Keratinocyte (primary cell): ENCODE measurements at regions not wholly inside any gene's neighbourhood (a gene's known extent, or its start where the extent isn't known, plus 50 kb on each side); places are given as distances from the start of the nearest gene placed in this dataset.

Experiments
- DNase-seq: peaks from one replicate; pipeline ENCODE4 v3.0.0-alpha.2; 2011; ENCODE audit warnings: low read depth, missing footprints, low spot score
- FAIRE-seq: peaks from 2 replicates; lab custom pipeline; 2011; peaks lifted over from hg19 to GRCh38; lab: Jason Lieb, UNC
- H2AFZ ChIP-seq: 2 replicates; pipeline ENCODE4 v1.6.0; 2012; ENCODE audit warnings: low read length, control low read depth, inconsistent platforms; ENCODE audit not compliant: control insufficient read depth
- H3K27ac ChIP-seq: 2 replicates; pipeline ENCODE4 v1.5.1; 2011; ENCODE audit warnings: low read length; ENCODE audit not compliant: control insufficient read depth, insufficient read depth
- H3K27me3 ChIP-seq: 3 replicates; pipeline ENCODE4 v1.6.0; 2011; ENCODE audit warnings: low read length; ENCODE audit not compliant: control insufficient read depth, insufficient read depth; ENCODE audit errors: extremely low read depth
- H3K36me3 ChIP-seq, 2 experiments: 2 replicates in 1 of 2; 3 replicates in 1 of 2; pipeline ENCODE4 v1.5.1; 2011; ENCODE audit warnings: low read length in 2 of 2, mild to moderate bottlenecking in 1 of 2; ENCODE audit not compliant: control insufficient read depth in 2 of 2, insufficient read depth in 2 of 2; ENCODE audit errors: extremely low read depth in 1 of 2
- H3K4me1 ChIP-seq: 3 replicates; pipeline ENCODE4 v1.5.1; 2011; ENCODE audit warnings: low read length; ENCODE audit not compliant: control insufficient read depth, insufficient read depth; ENCODE audit errors: extremely low read depth
- H3K4me2 ChIP-seq: 3 replicates; pipeline ENCODE4 v1.6.0; 2011; ENCODE audit warnings: low read depth, low read length; ENCODE audit not compliant: control insufficient read depth, insufficient read depth; ENCODE audit errors: extremely low read depth
- H3K4me3 ChIP-seq, 3 experiments: fragments of 200-600 bp in 1 of 3; sonication (generic) in 1 of 3; 2 replicates in 2 of 3; 3 replicates in 1 of 3; pipeline ENCODE4 v1.5.1; 2011 to 2016; ENCODE audit warnings: low read length in 3 of 3, mild to moderate bottlenecking in 3 of 3, control low read depth in 2 of 3, inconsistent platforms in 1 of 3, low read depth in 1 of 3, mixed read lengths in 1 of 3, mixed run types in 1 of 3, moderate library complexity in 1 of 3; ENCODE audit not compliant: control insufficient read depth in 2 of 3, insufficient read depth in 2 of 3; ENCODE audit errors: extremely low read depth in 1 of 3
- H3K79me2 ChIP-seq: 2 replicates; pipeline ENCODE4 v1.6.0; 2012; ENCODE audit warnings: low read length; ENCODE audit not compliant: control insufficient read depth, insufficient read depth
- H3K9ac ChIP-seq: 3 replicates; pipeline ENCODE4 v1.6.0; 2011; ENCODE audit warnings: low read length; ENCODE audit not compliant: control insufficient read depth, insufficient read depth; ENCODE audit errors: extremely low read depth
- H3K9me1 ChIP-seq: 3 replicates; pipeline ENCODE4 v1.6.0; 2011; ENCODE audit warnings: low read length; ENCODE audit not compliant: control insufficient read depth, insufficient read depth; ENCODE audit errors: extremely low read depth
- H3K9me3 ChIP-seq: 2 replicates; pipeline ENCODE4 v1.5.1; 2012; ENCODE audit warnings: low read depth, low read length; ENCODE audit not compliant: control insufficient read depth
- H4K20me1 ChIP-seq: 3 replicates; pipeline ENCODE4 v1.6.0; 2011; ENCODE audit warnings: low read length; ENCODE audit not compliant: control insufficient read depth, insufficient read depth; ENCODE audit errors: extremely low read depth
- CTCF ChIP-seq, 3 experiments: IDR thresholded peaks in 1 of 3; conservative IDR thresholded peaks in 1 of 3; optimal IDR thresholded peaks in 1 of 3; 2 replicates in 2 of 3; 3 replicates in 1 of 3; pipeline versions ENCODE3 to v1.5.1; 2011; ENCODE audit warnings: low read length in 3 of 3, mild to moderate bottlenecking in 3 of 3, moderate library complexity in 2 of 3, control low read depth in 1 of 3, inconsistent platforms in 1 of 3; ENCODE audit not compliant: insufficient read depth in 2 of 3; ENCODE audit errors: extremely low read depth in 1 of 3
- EZH2 ChIP-seq: IDR thresholded peaks from one replicate; pipeline ENCODE4 v1.6.1; 2012; ENCODE audit warnings: inconsistent platforms, mild to moderate bottlenecking, low read length, moderate library complexity
- dilution Hi-C: fragments of 300-500 bp; cut with MboI; formaldehyde crosslinking; loops from one replicate; pipeline ENCODE4 v1.7.0; 2020; ENCODE audit warnings: low sequenced_read_pairs; ENCODE audit not compliant: extremely low pct_ligation_motif_present

GRCh38 chr6:141406761-141407160 is 726.0 kb upstream of the GJE1 start:
- no peak for TF ChIP-seq EZH2
- no peak for TF ChIP-seq CTCF (optimal IDR thresholded peaks at IDR 0.05 in 1 of 3, IDR thresholded peaks at IDR 0.05 in 1 of 3, conservative IDR thresholded peaks at IDR 0.05 in 1 of 3; ENCODE audit: extremely low read depth in 1 of 3, insufficient read depth in 2 of 3, low read length in 3 of 3)
- H3K4me3 ChIP-seq = no peak overlapping the region
- H3K9me3 ChIP-seq = peaks cover 3% of the 10 kb centered on the region
- no peaks in the 10 kb centered on the region for H4K20me1 ChIP-seq
- no peak overlapping the region for H3K4me2 ChIP-seq
- dilution Hi-C loops = no loop called here
- H2AFZ ChIP-seq = no peak overlapping the region
- FAIRE-seq (no peak), DNase-seq (no peak)
- H3K9me1 ChIP-seq = no peaks in the 10 kb centered on the region
- H3K36me3 ChIP-seq = no peaks in the 10 kb centered on the region
- no peaks in the 10 kb centered on the region for H3K4me1 ChIP-seq
- H3K79me2 ChIP-seq = no peaks in the 10 kb centered on the region
- H3K9ac ChIP-seq = no peak overlapping the region
- H3K27me3 ChIP-seq = no peaks in the 10 kb centered on the region
- H3K27ac ChIP-seq = no peak overlapping the region

GRCh38 chr6:141403827-141404226 is 728.9 kb upstream of the GJE1 start:
- DNase-seq = no peak
- Histone ChIP-seq H3K4me2 (no peak overlapping the region), H3K9me1 (no peaks in the 10 kb centered on the region), H3K27me3 (no peaks in the 10 kb centered on the region), H4K20me1 (no peaks in the 10 kb centered on the region), H3K79me2 (no peaks in the 10 kb centered on the region), H3K4me3 (no peak overlapping the region), H3K9ac (no peak overlapping the region), H2AFZ (no peak overlapping the region), H3K27ac (no peak overlapping the region), H3K9me3 (peaks cover under 1% of the 10 kb centered on the region), H3K36me3 (no peaks in the 10 kb centered on the region), H3K4me1 (no peaks in the 10 kb centered on the region)
- TF ChIP-seq EZH2 (no peak), CTCF (optimal IDR thresholded peaks at IDR 0.05 in 1 of 3, IDR thresholded peaks at IDR 0.05 in 1 of 3, conservative IDR thresholded peaks at IDR 0.05 in 1 of 3; ENCODE audit: extremely low read depth in 1 of 3, insufficient read depth in 2 of 3, low read length in 3 of 3) (no peak)
- peak; percentile 13 for FAIRE-seq
- dilution Hi-C loops = no loop called here
